OCI-LY1 (cell line): ENCODE measurements at regions not wholly inside any gene's neighbourhood (a gene's known extent, or its start where the extent isn't known, plus 50 kb on each side); places are given as distances from the start of the nearest gene placed in this dataset.

ENCODE experiments used
- H2AFZ ChIP-seq: fragments of 200-600 bp; sonication (generic), shearing (Covaris generic); 2 replicates; pipeline ENCODE4 v1.6.0; 2014; ENCODE audit warnings: antibody characterized with exemption, mild to moderate bottlenecking, low read length
- H3F3A ChIP-seq: fragments of 200-600 bp; sonication (generic), shearing (Covaris generic); 2 replicates; pipeline ENCODE4 v1.6.0; 2014; ENCODE audit warnings: mild to moderate bottlenecking, antibody characterized with exemption, low read length, moderate library complexity; ENCODE audit not compliant: insufficient read depth
- H3K27ac ChIP-seq: fragments of 200-600 bp; sonication (generic); 2 replicates; pipeline ENCODE4 v1.5.1; 2014; ENCODE audit warnings: low read length, mixed run types, mild to moderate bottlenecking, low read depth; ENCODE audit not compliant: poor library complexity, severe bottlenecking
- H3K27me3 ChIP-seq: fragments of 200-600 bp; sonication (generic); 2 replicates; pipeline ENCODE4 v1.6.0; 2014; ENCODE audit warnings: antibody characterized with exemption, mild to moderate bottlenecking, low read length, moderate library complexity; ENCODE audit not compliant: insufficient read depth
- H3K36me3 ChIP-seq: fragments of 200-600 bp; sonication (generic); 2 replicates; pipeline ENCODE4 v1.6.1; 2014; ENCODE audit warnings: mild to moderate bottlenecking, antibody characterized with exemption, low read length, moderate library complexity, mixed read lengths; ENCODE audit not compliant: insufficient read depth
- H3K4me1 ChIP-seq: fragments of 200-600 bp; sonication (generic); 2 replicates; pipeline ENCODE4 v1.5.1; 2014; ENCODE audit warnings: mild to moderate bottlenecking, low read length, moderate library complexity; ENCODE audit not compliant: insufficient read depth, severe bottlenecking
- H3K4me2 ChIP-seq: fragments of 200-600 bp; sonication (generic), shearing (Covaris generic); 2 replicates; pipeline ENCODE4 v1.6.1; 2014; ENCODE audit warnings: low read length
- H3K4me3 ChIP-seq: fragments of 200-600 bp; sonication (generic); 2 replicates; pipeline ENCODE4 v1.5.1; 2014; ENCODE audit warnings: low read length, low read depth, mild to moderate bottlenecking, mixed read lengths; ENCODE audit not compliant: poor library complexity, severe bottlenecking
- H3K79me2 ChIP-seq: fragments of 200-600 bp; shearing (Covaris generic); 2 replicates; pipeline ENCODE4 v1.6.1; 2016; ENCODE audit warnings: mixed run types, low read length, mixed read lengths; ENCODE audit not compliant: insufficient read depth
- H3K9ac ChIP-seq: fragments of 200-600 bp; sonication (generic), shearing (Covaris generic); 2 replicates; pipeline ENCODE4 v1.6.1; 2014; ENCODE audit warnings: mild to moderate bottlenecking, low read length, mixed read lengths
- H3K9me2 ChIP-seq: fragments of 200-600 bp; sonication (generic), shearing (Covaris generic); 2 replicates; pipeline ENCODE4 v1.6.1; 2014; ENCODE audit warnings: low read depth, mild to moderate bottlenecking, low read length, mixed read lengths
- H3K9me3 ChIP-seq: fragments of 200-600 bp; shearing (Covaris generic); 2 replicates; pipeline ENCODE4 v1.6.1; 2014; ENCODE audit warnings: low read length, mixed read lengths
- H4K20me1 ChIP-seq: fragments of 200-600 bp; sonication (generic), shearing (Covaris generic); 2 replicates; pipeline ENCODE4 v1.6.0; 2016; ENCODE audit warnings: mild to moderate bottlenecking, low read length; ENCODE audit not compliant: insufficient read depth
- EZH2 ChIP-seq: fragments of 200-600 bp; sonication (generic), shearing (Covaris generic); IDR thresholded peaks from 2 replicates; pipeline ENCODE4 v1.8.0; 2017; ENCODE audit warnings: borderline replicate concordance, mixed run types, mild to moderate bottlenecking, antibody characterized with exemption, low read length, moderate library complexity, mixed read lengths
- TF ChIP-seq, protein P1 (sequence below): fragments of 200-600 bp; sonication (generic), shearing (Covaris generic); IDR thresholded peaks from 2 replicates; pipeline ENCODE4 v1.5.1; 2017; ENCODE audit warnings: mild to moderate bottlenecking, antibody characterized with exemption, low read length, moderate library complexity, mixed read lengths

DNA sequence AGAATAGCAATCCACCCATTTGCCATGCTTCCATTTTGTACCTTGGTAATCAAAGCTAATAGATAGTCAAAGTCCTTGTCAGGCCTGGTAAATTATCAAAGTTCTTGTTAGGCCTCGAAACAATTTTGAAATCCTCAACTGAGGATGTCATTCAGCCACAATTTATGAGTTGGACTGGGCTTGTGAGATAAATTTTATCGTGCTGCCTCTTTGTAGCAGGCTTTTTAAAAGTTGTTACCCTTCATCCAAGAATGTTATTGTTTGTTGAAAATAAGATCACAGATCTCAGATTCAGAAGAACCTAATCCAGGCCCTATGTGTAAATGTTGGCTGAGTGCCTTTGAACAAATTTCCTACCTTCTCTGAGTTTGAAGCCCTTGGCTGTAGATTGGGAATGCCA, 143.3 kb upstream of the PROK2 start:
- Histone ChIP-seq H3K4me2 (no peak overlapping the region), H3K4me3 (no peak overlapping the region), H3K27me3 (no peaks in the 10 kb centered on the region), H2AFZ (no peak overlapping the region), H3K4me1 (no peaks in the 10 kb centered on the region), H3K9me2 (no peaks in the 10 kb centered on the region), H3K79me2 (no peaks in the 10 kb centered on the region), H3F3A (no peaks in the 10 kb centered on the region), H3K9me3 (no peaks in the 10 kb centered on the region), H3K27ac (no peak overlapping the region), H4K20me1 (no peaks in the 10 kb centered on the region), H3K9ac (no peak overlapping the region), H3K36me3 (no peaks in the 10 kb centered on the region)
- no peak for TF ChIP-seq EZH2
- TF ChIP-seq, protein P1, sequence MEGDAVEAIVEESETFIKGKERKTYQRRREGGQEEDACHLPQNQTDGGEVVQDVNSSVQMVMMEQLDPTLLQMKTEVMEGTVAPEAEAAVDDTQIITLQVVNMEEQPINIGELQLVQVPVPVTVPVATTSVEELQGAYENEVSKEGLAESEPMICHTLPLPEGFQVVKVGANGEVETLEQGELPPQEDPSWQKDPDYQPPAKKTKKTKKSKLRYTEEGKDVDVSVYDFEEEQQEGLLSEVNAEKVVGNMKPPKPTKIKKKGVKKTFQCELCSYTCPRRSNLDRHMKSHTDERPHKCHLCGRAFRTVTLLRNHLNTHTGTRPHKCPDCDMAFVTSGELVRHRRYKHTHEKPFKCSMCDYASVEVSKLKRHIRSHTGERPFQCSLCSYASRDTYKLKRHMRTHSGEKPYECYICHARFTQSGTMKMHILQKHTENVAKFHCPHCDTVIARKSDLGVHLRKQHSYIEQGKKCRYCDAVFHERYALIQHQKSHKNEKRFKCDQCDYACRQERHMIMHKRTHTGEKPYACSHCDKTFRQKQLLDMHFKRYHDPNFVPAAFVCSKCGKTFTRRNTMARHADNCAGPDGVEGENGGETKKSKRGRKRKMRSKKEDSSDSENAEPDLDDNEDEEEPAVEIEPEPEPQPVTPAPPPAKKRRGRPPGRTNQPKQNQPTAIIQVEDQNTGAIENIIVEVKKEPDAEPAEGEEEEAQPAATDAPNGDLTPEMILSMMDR: no peak

DNA sequence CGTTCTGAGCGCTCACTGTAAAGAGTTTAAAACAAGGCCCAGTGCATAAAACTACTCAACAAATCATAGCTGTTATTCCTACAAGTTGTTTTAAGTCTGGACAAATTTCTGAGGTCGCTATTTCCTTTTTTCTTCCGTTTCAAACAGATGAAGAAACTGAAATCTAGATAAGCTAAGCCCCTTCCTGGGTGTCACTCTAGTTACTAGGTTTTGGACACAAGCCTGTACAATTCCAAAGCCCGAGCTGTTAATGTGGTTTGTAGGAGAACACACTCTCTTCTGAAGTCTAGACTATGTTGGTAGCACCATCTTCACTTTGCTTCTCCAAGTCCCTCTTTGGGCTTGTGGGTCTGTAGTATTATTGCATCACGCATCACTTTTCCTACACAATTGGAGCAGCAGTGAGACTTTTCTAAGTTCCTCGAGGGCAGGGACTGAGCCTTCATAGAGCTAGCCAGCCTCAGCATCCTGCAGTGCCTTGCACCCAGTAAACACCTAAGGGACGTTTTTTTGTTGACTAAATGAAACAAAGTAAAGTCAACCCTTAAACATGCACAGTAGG, 142.6 kb upstream of the PROK2 start:
- Histone ChIP-seq H3K9ac (no peak overlapping the region), H3K27ac (no peak overlapping the region), H3K9me2 (no peaks in the 10 kb centered on the region), H3K79me2 (no peaks in the 10 kb centered on the region), H3K9me3 (no peaks in the 10 kb centered on the region), H4K20me1 (no peaks in the 10 kb centered on the region), H3K27me3 (no peaks in the 10 kb centered on the region), H3K36me3 (no peaks in the 10 kb centered on the region), H3K4me3 (no peak overlapping the region), H3F3A (no peaks in the 10 kb centered on the region), H3K4me1 (no peaks in the 10 kb centered on the region), H3K4me2 (no peak overlapping the region), H2AFZ (no peak overlapping the region)
- TF ChIP-seq, protein P1: no peak
- no peak for TF ChIP-seq EZH2

DNA sequence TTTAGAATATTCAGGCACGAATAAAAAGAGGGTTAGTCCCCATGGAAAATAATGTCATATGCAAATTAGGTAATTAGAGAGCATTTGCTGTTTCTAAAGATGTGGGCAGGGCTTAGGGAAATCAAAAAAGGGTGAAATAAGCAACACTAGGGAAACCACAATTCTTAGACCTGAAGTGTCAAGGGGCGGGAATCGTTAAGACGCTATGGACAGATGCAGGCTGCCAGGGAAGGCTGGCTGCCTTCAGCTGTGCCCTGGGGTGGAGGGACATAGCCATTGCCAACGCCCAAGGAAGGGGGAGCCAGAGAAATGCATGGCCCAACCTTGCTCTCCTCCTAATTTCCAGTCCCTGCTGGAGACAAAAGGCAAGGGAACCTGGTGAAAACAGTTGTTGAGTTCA, 141.7 kb upstream of the PROK2 start:
- no peak overlapping the region for H3K4me2 ChIP-seq
- no peaks in the 10 kb centered on the region for H3K9me2 ChIP-seq
- H3K9me3 ChIP-seq: no peaks in the 10 kb centered on the region
- no peak overlapping the region for H3K27ac ChIP-seq
- H3K79me2 ChIP-seq: no peaks in the 10 kb centered on the region
- no peak for TF ChIP-seq EZH2
- TF ChIP-seq, protein P1: no peak
- no peak overlapping the region for H3K4me3 ChIP-seq
- H3K4me1 ChIP-seq: no peaks in the 10 kb centered on the region
- no peak overlapping the region for H3K9ac ChIP-seq
- H3K27me3 ChIP-seq: no peaks in the 10 kb centered on the region
- H4K20me1 ChIP-seq: no peaks in the 10 kb centered on the region
- H2AFZ ChIP-seq: no peak overlapping the region
- H3F3A ChIP-seq: no peaks in the 10 kb centered on the region
- no peaks in the 10 kb centered on the region for H3K36me3 ChIP-seq
